GM21515 (cell line): ENCODE measurements at regions not wholly inside any gene's neighbourhood (a gene's known extent, or its start where the extent isn't known, plus 50 kb on each side); places are given as distances from the start of the nearest gene placed in this dataset.
"Not testable (repeated sequence)": the region's sequence is repeated elsewhere in the genome, so short reads cannot be mapped to it uniquely, and the experiment has no call there.

Experiments
- ATAC-seq: cut with Tn5 transposase; IDR thresholded peaks from one replicate; pipeline ENCODE4 v1.9.1; 2021; ENCODE audit not compliant: unreplicated experiment

GRCh38 chr15:45863881-45864580, 229.2 kb downstream of the SQOR start:
- ATAC-seq: no peak

GRCh38 chr15:45866616-45867015, 231.8 kb downstream of the SQOR start:
- no peak for ATAC-seq

GRCh38 chr15:45867281-45867680, 232.5 kb downstream of the SQOR start:
- ATAC-seq: no peak

GRCh38 chr15:45868109-45868691, 233.4 kb downstream of the SQOR start:
- no peak for ATAC-seq

- ATAC-seq: no peak
Measured at GRCh38 chr15:45869034-45869668, 234.3 kb downstream of the SQOR start.

GRCh38 chr15:45871121-45871855, 236.5 kb downstream of the SQOR start:
- ATAC-seq: no peak

GRCh38 chr15:45873781-45874180, 239.0 kb downstream of the SQOR start:
- ATAC-seq: no peak

- ATAC-seq: not testable (repeated sequence)
Measured at GRCh38 chr15:45874566-45874965, 239.7 kb downstream of the SQOR start.

GRCh38 chr15:45884289-45884688, 249.5 kb downstream of the SQOR start:
- no peak for ATAC-seq

GRCh38 chr15:45884755-45885445, 250.1 kb downstream of the SQOR start:
- no peak for ATAC-seq

- ATAC-seq: no peak
Measured at GRCh38 chr15:45885801-45886200, 251.0 kb downstream of the SQOR start.

GRCh38 chr15:45891766-45892165, 256.9 kb downstream of the SQOR start:
- ATAC-seq: no peak

GRCh38 chr15:45892182-45892581, 257.4 kb downstream of the SQOR start:
- ATAC-seq: no peak

- ATAC-seq: no peak
Measured at GRCh38 chr15:45903283-45903682, 268.5 kb downstream of the SQOR start.

GRCh38 chr15:45904019-45904418, 269.2 kb downstream of the SQOR start:
- no peak for ATAC-seq

- no peak for ATAC-seq
Measured at GRCh38 chr15:45906230-45906629, 271.4 kb downstream of the SQOR start.

- no peak for ATAC-seq
Measured at GRCh38 chr15:45910671-45911070, 275.8 kb downstream of the SQOR start.

- ATAC-seq: no peak
Measured at GRCh38 chr15:45913451-45913850, 278.6 kb downstream of the SQOR start.

- no peak for ATAC-seq
Measured at GRCh38 chr15:45914425-45914824, 279.6 kb downstream of the SQOR start.

GRCh38 chr15:45918839-45919238, 284.0 kb downstream of the SQOR start:
- ATAC-seq: no peak

GRCh38 chr15:45919806-45920205, 285.0 kb downstream of the SQOR start:
- ATAC-seq: no peak
